Stimulated activated CD4-positive, alpha-beta T cell treated with anti-CD3 and anti-CD28 coated beads, TNF-alpha, amount 100 ng/mL, for 24 hours (primary cell): ENCODE measurements at regions not wholly inside any gene's neighbourhood (a gene's known extent, or its start where the extent isn't known, plus 50 kb on each side); places are given as distances from the start of the nearest gene placed in this dataset.
A peak's percentile ranks its signal among the peaks of the same experiment; 100 is the strongest.
"Not testable (repeated sequence)": the region's sequence is repeated elsewhere in the genome, so short reads cannot be mapped to it uniquely, and the experiment has no call there.

ENCODE experiments used
- DNase-seq, 3 experiments: peaks; one replicate each; pipeline ENCODE4 v3.0.0-alpha.2; 2020; ENCODE audit warnings: low read depth in 3 of 3

DNA sequence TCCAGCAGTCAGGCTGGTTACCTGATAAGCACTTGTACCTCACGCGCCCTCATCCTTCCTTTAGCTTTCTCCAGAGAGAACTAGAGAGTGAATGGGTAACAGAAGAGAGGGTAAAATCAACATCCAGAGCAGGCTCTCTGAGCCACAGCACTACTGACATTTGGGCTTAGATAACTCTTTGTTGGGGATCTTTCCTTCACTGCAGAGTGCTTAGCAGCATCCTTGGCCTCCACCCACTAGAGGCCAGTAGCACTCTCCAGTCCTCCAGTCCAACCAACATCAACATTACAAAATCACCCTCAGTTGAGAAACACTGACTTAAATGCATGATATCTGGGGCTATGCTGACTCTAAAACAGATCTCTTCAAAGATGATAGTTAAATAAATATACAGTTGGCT is 220.7 kb downstream of the TACR3 start:
- DNase-seq: no peak

GRCh38 chr4:103498161-103499070 is 221.4 kb downstream of the TACR3 start:
- peak in 1 of 3 experiments; percentile 2 for DNase-seq

DNA sequence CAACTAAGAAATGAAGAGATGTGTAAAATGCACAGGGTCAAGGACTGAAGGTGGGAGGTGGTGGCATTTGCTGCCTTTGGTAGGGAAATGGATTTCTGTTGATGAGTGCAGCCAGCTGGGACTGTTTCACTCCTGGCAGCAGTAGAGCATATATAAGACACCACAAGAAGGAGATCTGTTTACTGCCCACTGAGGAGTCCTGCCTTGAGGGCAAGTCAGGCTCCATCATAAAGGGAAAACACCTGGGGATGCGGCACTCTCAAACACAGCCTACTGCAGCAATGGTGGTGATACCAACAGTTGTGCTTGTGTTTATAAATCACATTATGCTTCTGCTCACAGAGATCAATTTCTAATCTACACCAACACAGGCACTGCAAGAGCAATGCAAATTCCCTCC is 222.1 kb downstream of the TACR3 start:
- DNase-seq: no peak

DNA sequence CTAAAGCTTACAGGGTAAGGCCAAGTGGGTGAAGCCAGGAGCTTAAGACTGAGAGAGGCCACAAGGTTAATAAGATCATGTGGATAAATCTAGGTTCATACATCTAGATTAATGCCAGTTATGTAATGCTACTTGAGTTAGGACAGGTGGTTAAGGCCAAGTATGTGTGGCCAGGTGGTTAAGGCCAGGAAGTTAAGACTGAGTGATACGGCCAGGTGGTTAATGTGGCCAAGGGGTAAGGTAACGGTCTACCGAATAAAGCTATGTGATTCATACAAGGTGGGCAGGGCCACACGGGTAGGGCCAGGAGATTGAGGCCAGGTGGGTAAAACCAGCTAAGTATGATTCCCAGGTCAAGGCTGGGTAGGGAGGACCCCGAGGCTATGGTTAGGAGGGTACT is 223.0 kb downstream of the TACR3 start:
- no peak for DNase-seq

- DNase-seq: no peak
These were observed 226.2 kb downstream of the TACR3 start for GRCh38 chr4:103493450-103494159.

DNA sequence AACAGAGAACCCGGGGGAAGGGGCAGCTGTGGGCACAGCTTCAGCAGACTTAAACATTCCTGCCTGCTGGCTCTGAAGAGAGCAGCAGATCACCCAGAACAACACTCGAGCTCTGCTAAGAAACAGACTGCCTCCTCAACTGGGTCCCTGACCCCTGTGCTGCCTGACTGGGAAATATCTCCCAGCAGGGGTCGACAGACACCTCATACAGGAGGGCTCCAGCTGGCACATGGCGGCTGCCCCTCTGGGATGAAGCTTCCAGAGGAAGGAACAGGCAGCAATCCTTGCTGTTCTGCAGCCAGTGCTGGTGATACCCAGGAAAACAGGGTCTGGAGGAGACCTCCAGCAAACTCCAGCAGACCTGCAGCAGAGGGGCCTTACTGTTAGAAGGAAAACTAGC is 234.5 kb downstream of the TACR3 start:
- DNase-seq: not testable (repeated sequence)

DNA sequence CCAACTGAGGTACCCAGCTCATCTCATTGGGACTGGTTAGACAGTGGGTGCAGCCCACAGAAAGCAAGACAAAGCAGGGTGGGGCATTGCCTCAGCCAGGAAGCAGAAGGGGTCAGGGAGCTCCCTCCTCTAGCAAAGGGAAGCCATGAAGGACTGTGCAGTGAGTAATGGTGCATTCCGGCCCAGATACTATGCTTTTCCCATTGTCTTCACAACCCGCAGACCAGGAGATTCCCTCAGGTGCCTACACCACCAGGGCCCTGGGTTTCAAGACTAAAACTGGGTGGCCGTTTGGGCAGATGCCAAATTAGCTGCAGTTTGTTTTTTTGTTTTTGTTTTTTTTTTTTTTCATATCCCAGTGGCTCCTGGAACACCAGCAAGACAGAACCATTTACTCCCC is 235.3 kb downstream of the TACR3 start:
- no peak for DNase-seq

DNA sequence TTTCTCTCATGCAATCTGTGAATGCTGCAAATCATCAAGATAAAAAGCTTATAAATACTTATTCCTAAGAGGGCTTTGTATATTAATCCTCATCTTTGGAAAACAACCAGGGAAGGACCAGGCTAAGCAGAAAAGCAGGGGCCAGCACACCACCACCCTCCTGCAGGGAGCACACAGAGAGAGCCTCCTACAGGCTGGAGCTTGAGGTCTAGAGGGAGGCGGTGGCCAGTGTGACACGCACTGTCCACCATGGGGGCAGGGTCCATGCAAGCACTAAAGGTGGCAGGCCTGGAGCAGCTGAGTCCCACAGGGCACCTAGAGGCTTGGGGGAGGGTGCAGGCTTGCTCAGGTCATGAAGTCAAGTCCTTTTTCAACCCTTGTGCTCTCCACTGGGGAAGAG is 236.9 kb downstream of the TACR3 start:
- DNase-seq: no peak

DNA sequence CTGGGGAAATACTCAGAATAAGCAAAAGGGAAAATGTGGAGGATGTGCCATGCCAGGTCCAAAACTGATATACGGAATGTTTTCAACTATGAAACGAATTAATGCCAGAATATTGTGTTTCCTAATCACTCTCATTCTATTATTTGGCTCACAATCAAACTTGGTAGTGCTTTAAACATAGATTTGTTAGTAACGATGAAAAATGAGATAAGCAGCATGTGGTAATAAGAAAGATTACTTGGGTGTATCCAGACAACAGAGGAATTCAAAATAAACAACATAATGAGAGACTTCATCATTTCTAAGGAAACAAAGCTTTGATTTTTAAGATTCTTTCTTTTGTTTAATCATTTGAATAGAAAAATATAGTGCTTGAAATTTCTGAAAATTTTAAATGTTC is 237.3 kb downstream of the TACR3 start:
- DNase-seq: no peak

- DNase-seq: no peak
These were observed 241.1 kb downstream of the TACR3 start for GRCh38 chr4:103478734-103479133.

DNA sequence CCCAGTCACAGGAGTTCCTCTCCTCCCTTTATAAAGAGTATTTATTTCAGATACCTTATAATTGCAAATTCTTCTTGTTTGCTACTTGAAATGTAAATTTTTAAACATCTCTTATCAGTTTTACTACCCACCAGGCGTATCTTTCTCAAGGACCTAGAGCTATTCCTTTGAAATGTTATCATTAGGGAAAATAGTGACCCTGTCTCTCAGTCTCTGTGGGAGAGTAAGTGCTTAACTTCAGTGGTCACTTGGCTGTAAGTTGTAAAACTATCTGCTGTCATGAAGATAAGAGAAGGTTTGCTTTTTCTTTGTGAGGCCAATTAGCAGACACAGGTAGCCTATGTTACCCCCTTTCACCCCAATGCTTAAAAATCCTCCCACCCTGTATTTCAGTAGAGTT is 241.6 kb downstream of the TACR3 start:
- DNase-seq: no peak

- no peak for DNase-seq
These were observed 259.4 kb upstream of the CENPE start for GRCh38 chr4:103457566-103457965.

DNA sequence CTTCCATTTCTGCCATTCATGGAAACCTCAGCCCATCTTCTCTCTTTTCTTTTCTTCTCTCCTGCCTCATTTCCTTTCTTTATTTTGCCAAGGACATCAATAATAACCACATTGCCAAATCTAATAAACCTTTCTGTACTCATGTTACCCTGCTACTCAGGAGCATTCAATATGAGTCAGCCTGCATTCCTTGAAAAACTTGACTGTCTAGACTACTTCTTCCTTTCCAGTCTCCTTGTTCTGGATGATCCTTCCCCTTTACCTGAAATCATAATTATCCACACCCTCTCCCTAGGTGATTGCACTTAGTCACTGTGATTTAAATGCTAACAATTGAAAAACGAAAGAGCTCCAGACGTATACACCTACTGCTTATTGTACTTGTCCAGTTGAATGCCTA is 253.2 kb upstream of the CENPE start:
- no peak for DNase-seq

DNA sequence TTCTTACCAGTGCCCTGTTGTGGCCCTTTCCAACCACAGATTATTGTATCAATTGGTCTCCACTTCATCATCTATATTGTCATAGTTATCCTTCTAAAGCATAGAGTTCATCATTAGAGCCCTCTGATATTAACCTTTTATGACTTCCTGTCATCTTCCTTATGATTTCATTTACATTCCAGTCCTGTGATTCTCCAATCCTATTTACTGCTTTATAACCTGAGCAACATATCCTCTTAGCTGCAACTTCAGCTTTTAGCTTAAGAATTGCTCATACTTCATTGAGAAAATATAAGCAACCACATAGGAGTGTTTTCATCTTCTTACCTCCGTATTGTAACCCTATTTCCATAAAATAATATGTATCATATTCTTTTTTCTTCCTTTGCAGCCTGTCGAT is 252.6 kb upstream of the CENPE start:
- DNase-seq: no peak

- no peak for DNase-seq
These were observed 251.3 kb upstream of the CENPE start for GRCh38 chr4:103449296-103450023.

GRCh38 chr4:103445377-103445776 is 247.2 kb upstream of the CENPE start:
- no peak for DNase-seq

DNA sequence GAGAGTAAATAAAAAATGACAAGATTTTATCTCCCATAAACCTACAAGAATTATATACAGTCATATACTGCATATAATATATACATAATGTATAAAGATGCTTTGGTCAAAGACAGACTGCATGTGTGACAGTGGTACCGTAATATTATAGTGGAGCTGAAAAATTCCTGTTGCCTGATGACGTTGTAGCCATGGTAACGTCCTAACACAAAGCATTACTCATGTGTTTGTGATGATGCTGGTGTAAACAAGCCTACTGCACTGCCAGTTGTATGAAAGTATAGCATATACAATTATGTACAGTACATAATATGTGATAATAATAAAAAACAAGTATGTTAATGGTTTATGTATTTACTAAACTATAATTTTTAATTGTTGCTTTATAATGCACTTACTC is 245.2 kb upstream of the CENPE start:
- DNase-seq: no peak

- DNase-seq: no peak
These were observed 231.1 kb upstream of the CENPE start for GRCh38 chr4:103429283-103429682.

GRCh38 chr4:103425406-103425805 is 227.3 kb upstream of the CENPE start:
- DNase-seq: no peak

DNA sequence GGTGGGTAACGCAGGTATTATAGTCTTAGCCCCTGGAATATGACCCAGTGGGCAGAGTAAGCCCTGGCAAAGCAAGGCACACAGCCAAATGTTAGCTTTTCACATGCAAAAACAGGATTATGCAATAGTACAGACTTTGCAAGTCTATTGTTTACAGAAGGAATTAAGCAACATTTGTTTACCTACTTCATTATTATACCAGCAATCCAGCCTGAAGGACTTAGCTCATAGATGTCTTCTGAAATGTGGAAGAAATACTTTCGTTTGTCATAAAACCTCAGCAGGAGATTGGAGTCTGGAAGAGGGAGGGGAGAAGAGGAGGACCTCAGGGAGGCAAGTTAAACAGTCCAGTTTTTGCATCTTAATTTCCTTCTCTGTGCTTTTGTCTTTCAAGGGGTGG is 226.7 kb upstream of the CENPE start:
- no peak for DNase-seq

DNA sequence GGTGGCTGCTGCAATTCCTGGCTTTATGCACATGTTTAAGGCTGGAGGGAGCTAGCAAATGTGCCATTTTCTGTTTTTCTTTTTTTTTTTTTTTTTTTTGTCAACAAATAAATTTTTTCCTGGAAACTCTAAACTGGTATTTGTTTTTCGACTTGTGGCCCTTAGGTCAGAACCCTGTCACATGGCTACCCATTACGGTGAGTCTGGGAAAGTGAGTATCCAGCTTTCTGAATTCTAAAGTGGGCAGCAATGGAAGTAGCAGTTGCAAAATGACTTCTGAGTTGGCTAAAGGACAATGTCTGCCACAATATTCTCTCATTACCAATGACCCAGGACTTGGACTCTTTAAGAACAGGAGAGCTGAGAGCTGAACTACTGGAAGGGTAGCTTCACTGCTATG is 225.1 kb upstream of the CENPE start:
- no peak for DNase-seq

GRCh38 chr4:103422467-103423219 is 224.5 kb upstream of the CENPE start:
- DNase-seq: no peak
